Testis (tissue), 2 donors: ENCODE measurements at regions not wholly inside any gene's neighbourhood (a gene's known extent, or its start where the extent isn't known, plus 50 kb on each side); places are given as distances from the start of the nearest gene placed in this dataset.

Experiments
- DNase-seq: peaks from one replicate; pipeline ENCODE4 v3.0.0-alpha.2; 2019
- H3K27ac ChIP-seq, 2 donors: fragments of 200-600 bp; sonication (generic); one replicate each; pipeline ENCODE4 v1.5.1; 2019
- H3K27me3 ChIP-seq: fragments of 200-600 bp; sonication (generic); one replicate; pipeline ENCODE4 v1.5.1; 2019
- H3K36me3 ChIP-seq: fragments of 200-600 bp; sonication (generic); one replicate; pipeline ENCODE4 v1.5.1; 2017; ENCODE audit warnings: low read depth; ENCODE audit errors: missing control alignments
- H3K4me1 ChIP-seq: fragments of 200-600 bp; sonication (generic); one replicate; pipeline ENCODE4 v1.5.1; 2019
- H3K4me3 ChIP-seq, 2 donors: fragments of 200-600 bp; sonication (generic); one replicate each; pipeline ENCODE4 v1.5.1; 2017 to 2019
- H3K9me3 ChIP-seq: fragments of 200-600 bp; sonication (generic); one replicate; pipeline ENCODE4 v1.5.1; 2017
- POLR2A ChIP-seq: fragments of 450-650 bp; IDR thresholded peaks from one replicate; pipeline ENCODE4 v1.6.1; 2017; ENCODE audit warnings: antibody characterized with exemption, mild to moderate bottlenecking, moderate library complexity
- WGBS, 2 donors: methylation state at CpG; one replicate each; pipeline ENCODE4 v1.1.5; 2018; 5-methylcytosine and 5-hydroxymethylcytosine counted together
- intact Hi-C: fragments of 100-400 bp; cut with DNase I; formaldehyde crosslinking; loops from one replicate; pipeline ENCODE4 v1.15.1; 2023; ENCODE audit warnings: low total_unique reads
- TF ChIP-seq, protein P1 (sequence below), 3 experiments: fragments of 450-650 bp in 2 of 3; fragments of 200-600 bp in 1 of 3; sonication (generic) in 1 of 3; IDR thresholded peaks; one replicate each; pipeline ENCODE4 v1.5.1; 2016 to 2019; ENCODE audit warnings: antibody characterized with exemption in 3 of 3, mild to moderate bottlenecking in 2 of 3, moderate library complexity in 1 of 3

DNA sequence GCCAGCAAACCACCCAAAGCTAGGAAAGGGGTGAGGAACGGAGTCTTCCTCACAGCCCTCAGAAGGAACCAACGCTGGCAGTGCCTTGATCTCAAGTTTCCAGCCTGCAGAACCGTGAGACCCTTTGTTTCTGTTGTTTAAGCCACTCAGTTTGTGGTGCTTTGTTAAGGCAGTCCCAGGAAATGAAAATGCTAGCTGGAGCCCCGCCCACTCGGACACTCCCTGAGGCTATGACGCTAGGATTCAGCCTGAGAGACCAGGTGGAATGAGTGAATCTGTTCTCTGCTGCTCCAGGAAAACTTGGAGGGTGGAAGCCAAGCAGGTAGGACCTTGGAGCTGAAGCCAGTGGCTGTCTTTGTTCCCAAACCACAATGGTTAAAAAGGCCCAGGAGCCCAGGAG, 196.5 kb upstream of the POU3F1 start:
- 75 to 83% methylated on average over 6 of the region's 6 CpGs for WGBS, 2 donors
- no peaks in the 10 kb centered on the region for H3K4me1 ChIP-seq
- intact Hi-C loops, result no loop called here

GRCh38 chr1:38242506-38242905, 195.9 kb upstream of the POU3F1 start:
- no peak for TF ChIP-seq POLR2A
- TF ChIP-seq, protein P1, sequence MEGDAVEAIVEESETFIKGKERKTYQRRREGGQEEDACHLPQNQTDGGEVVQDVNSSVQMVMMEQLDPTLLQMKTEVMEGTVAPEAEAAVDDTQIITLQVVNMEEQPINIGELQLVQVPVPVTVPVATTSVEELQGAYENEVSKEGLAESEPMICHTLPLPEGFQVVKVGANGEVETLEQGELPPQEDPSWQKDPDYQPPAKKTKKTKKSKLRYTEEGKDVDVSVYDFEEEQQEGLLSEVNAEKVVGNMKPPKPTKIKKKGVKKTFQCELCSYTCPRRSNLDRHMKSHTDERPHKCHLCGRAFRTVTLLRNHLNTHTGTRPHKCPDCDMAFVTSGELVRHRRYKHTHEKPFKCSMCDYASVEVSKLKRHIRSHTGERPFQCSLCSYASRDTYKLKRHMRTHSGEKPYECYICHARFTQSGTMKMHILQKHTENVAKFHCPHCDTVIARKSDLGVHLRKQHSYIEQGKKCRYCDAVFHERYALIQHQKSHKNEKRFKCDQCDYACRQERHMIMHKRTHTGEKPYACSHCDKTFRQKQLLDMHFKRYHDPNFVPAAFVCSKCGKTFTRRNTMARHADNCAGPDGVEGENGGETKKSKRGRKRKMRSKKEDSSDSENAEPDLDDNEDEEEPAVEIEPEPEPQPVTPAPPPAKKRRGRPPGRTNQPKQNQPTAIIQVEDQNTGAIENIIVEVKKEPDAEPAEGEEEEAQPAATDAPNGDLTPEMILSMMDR (IDR thresholded peaks at IDR 0.05), result no peak
- intact Hi-C loops, result no loop called here
- Histone ChIP-seq H3K4me3 (no peak overlapping the region), H3K27ac (no peak overlapping the region), H3K4me1 (no peaks in the 10 kb centered on the region), H3K27me3 (no peaks in the 10 kb centered on the region), H3K9me3 (no peaks in the 10 kb centered on the region), H3K36me3 (no peaks in the 10 kb centered on the region)
- DNase-seq, result no peak
- 82 to 92% methylated on average over 5 of the region's 5 CpGs for WGBS, 2 donors

More for the DNA sequence above, 196.5 kb upstream of the POU3F1 start:
- DNase-seq, result no peak
- TF ChIP-seq POLR2A, result no peak
- TF ChIP-seq, protein P1 (IDR thresholded peaks at IDR 0.05), result no peak
- Histone ChIP-seq H3K27me3 (no peaks in the 10 kb centered on the region), H3K9me3 (no peaks in the 10 kb centered on the region), H3K27ac (no peak overlapping the region), H3K4me3 (no peak overlapping the region), H3K36me3 (no peaks in the 10 kb centered on the region)

DNA sequence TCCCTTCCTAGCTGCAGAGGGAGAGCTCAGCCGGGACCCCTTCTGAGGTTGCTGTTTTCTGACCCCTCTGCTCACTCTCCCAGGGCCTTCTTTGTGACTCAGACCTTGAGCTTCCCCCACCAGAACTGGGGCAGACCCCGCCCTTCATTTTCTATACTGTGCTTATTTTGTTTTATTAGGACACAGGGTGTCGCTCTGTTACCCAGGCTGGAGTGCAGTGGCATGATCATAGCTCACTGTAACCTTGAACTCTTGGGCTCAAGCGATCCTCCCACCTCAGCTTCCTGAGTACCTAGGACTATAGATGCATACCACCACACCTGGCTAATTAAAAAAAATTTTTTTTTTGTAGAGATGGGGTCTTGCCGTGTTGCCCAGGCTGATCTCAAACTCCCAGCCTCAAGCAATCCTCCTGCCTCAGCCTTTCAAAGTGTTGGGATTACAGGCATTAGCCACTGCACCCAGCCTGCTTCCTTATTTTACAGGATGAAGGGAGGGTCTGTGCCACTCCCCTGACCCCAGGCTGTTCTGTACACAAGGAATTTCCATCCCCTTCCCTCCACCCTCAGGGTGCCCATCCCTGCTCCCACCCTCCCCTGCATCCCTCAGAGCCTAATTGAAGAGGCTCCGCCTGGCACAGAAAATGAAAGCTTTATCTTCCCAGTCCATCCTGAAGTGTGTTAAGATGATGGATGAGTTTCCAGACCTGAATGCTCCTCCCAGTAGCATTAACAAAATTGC, 195.2 kb upstream of the POU3F1 start:
- TF ChIP-seq, protein P1 (IDR thresholded peaks at IDR 0.05), result no peak
- TF ChIP-seq POLR2A, result no peak
- intact Hi-C loops, result no loop called here
- no peaks in the 10 kb centered on the region for H3K9me3 ChIP-seq
- H3K4me1 ChIP-seq, result no peaks in the 10 kb centered on the region
- H3K4me3 ChIP-seq, result no peak overlapping the region
- no peak overlapping the region for H3K27ac ChIP-seq
- no peaks in the 10 kb centered on the region for H3K27me3 ChIP-seq
- no peaks in the 10 kb centered on the region for H3K36me3 ChIP-seq
- DNase-seq, result no peak
- 90 to 93% methylated on average over 6 of the region's 6 CpGs for WGBS, 2 donors

DNA sequence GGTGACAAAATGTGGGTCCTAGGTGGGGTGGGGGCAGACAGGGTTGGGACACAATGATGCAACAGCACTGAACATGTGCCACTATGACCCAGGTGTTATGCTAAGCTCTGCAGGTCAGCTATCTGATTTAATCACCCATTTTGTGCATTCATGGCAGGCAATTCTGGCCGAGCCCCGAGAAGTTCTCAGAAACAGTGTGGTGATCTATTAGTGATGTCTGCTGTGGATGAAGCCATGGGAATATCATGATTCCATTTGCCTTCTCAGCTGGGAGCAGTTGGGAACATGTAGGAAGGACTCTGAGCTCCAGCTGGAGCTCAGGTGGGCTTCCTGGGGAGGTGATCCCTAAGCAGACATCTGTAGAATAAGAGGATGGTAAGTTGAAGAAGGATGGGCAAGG, 194.0 kb upstream of the POU3F1 start:
- no peak overlapping the region for H3K4me3 ChIP-seq
- DNase-seq, result no peak
- no peak overlapping the region for H3K27ac ChIP-seq
- TF ChIP-seq POLR2A, result no peak
- TF ChIP-seq, protein P1 (IDR thresholded peaks at IDR 0.05), result no peak
- no peaks in the 10 kb centered on the region for H3K27me3 ChIP-seq
- no peaks in the 10 kb centered on the region for H3K9me3 ChIP-seq
- no peaks in the 10 kb centered on the region for H3K36me3 ChIP-seq
- intact Hi-C loops, result no loop called here
- WGBS, 2 donors, result 91 to 93% methylated on average over 2 of the region's 2 CpGs
- no peaks in the 10 kb centered on the region for H3K4me1 ChIP-seq

- Histone ChIP-seq H3K27me3 (no peaks in the 10 kb centered on the region), H3K27ac (no peak overlapping the region), H3K4me3 (no peak overlapping the region), H3K4me1 (no peaks in the 10 kb centered on the region), H3K9me3 (no peaks in the 10 kb centered on the region), H3K36me3 (no peaks in the 10 kb centered on the region)
- 75 to 94% methylated on average over 2 to 8 of the region's 8 CpGs for WGBS, 2 donors
- TF ChIP-seq, protein P1 (IDR thresholded peaks at IDR 0.05), result no peak
- TF ChIP-seq POLR2A, result no peak
- intact Hi-C loops, result no loop called here
- DNase-seq, result no peak
These were observed 192.8 kb upstream of the POU3F1 start for GRCh38 chr1:38239258-38239835.
